HG02870 (cell line): ENCODE measurements at regions not wholly inside any gene's neighbourhood (a gene's known extent, or its start where the extent isn't known, plus 50 kb on each side); places are given as distances from the start of the nearest gene placed in this dataset.

ENCODE experiments used
- ATAC-seq: cut with Tn5 transposase; IDR thresholded peaks from one replicate; pipeline ENCODE4 v1.9.1; 2021; ENCODE audit warnings: mild to moderate bottlenecking, moderate library complexity; ENCODE audit not compliant: unreplicated experiment

- ATAC-seq, result no peak
Observed at GRCh38 chr3:78139166-78139565, 1099.3 kb downstream of the ROBO2 start.

- ATAC-seq, result no peak
Observed at GRCh38 chr3:78140274-78140673, 1100.4 kb downstream of the ROBO2 start.

GRCh38 chr3:78140866-78141265 lies 1101.0 kb downstream of the ROBO2 start:
- no peak for ATAC-seq

GRCh38 chr3:78141269-78141668 lies 1101.4 kb downstream of the ROBO2 start:
- no peak for ATAC-seq

- ATAC-seq, result no peak
Observed at GRCh38 chr3:78143000-78143399, 1103.1 kb downstream of the ROBO2 start.

GRCh38 chr3:78148986-78149717 lies 1109.3 kb downstream of the ROBO2 start:
- ATAC-seq, result no peak

- no peak for ATAC-seq
Observed at GRCh38 chr3:78153973-78154372, 1114.1 kb downstream of the ROBO2 start.

GRCh38 chr3:78154521-78155186 lies 1114.8 kb downstream of the ROBO2 start:
- ATAC-seq, result no peak

GRCh38 chr3:78161736-78162135 lies 1121.8 kb downstream of the ROBO2 start:
- ATAC-seq, result no peak

- no peak for ATAC-seq
Observed at GRCh38 chr3:78163379-78163778, 1123.5 kb downstream of the ROBO2 start.

GRCh38 chr3:78165876-78166275 lies 1126.0 kb downstream of the ROBO2 start:
- no peak for ATAC-seq

- no peak for ATAC-seq
Observed at GRCh38 chr3:78174821-78175220, 1134.9 kb downstream of the ROBO2 start.

- no peak for ATAC-seq
Observed at GRCh38 chr3:78176869-78177268, 1137.0 kb downstream of the ROBO2 start.

- ATAC-seq, result no peak
Observed at GRCh38 chr3:78177780-78178179, 1137.9 kb downstream of the ROBO2 start.

- ATAC-seq, result no peak
Observed at GRCh38 chr3:78178209-78178608, 1138.3 kb downstream of the ROBO2 start.

GRCh38 chr3:78178740-78179363 lies 1139.0 kb downstream of the ROBO2 start:
- no peak for ATAC-seq

GRCh38 chr3:78183906-78184599 lies 1144.2 kb downstream of the ROBO2 start:
- ATAC-seq, result no peak

GRCh38 chr3:78186404-78186803 lies 1146.5 kb downstream of the ROBO2 start:
- ATAC-seq, result no peak

GRCh38 chr3:78201091-78201490 lies 1161.2 kb downstream of the ROBO2 start:
- no peak for ATAC-seq

- ATAC-seq, result no peak
Observed at GRCh38 chr3:78204977-78205376, 1165.1 kb downstream of the ROBO2 start.

GRCh38 chr3:78221300-78221699 lies 1181.4 kb downstream of the ROBO2 start:
- ATAC-seq, result no peak

GRCh38 chr3:78221796-78222195 lies 1181.9 kb downstream of the ROBO2 start:
- no peak for ATAC-seq
